DND-41 (cell line): ENCODE measurements at regions not wholly inside any gene's neighbourhood (a gene's known extent, or its start where the extent isn't known, plus 50 kb on each side); places are given as distances from the start of the nearest gene placed in this dataset.

Experiments
- EZH2 ChIP-seq: IDR thresholded peaks from 3 replicates; pipeline ENCODE4 v1.6.1; 2012; ENCODE audit warnings: borderline replicate concordance, low read depth, mild to moderate bottlenecking, moderate library complexity, low read length, inconsistent platforms; ENCODE audit not compliant: severe bottlenecking
- TF ChIP-seq, protein P1 (sequence below): IDR thresholded peaks from 2 replicates; pipeline ENCODE4 v1.5.1; 2012; ENCODE audit warnings: borderline replicate concordance, low read length, moderate library complexity, mild to moderate bottlenecking; ENCODE audit not compliant: poor library complexity, severe bottlenecking; ENCODE audit errors: extremely low read depth

DNA sequence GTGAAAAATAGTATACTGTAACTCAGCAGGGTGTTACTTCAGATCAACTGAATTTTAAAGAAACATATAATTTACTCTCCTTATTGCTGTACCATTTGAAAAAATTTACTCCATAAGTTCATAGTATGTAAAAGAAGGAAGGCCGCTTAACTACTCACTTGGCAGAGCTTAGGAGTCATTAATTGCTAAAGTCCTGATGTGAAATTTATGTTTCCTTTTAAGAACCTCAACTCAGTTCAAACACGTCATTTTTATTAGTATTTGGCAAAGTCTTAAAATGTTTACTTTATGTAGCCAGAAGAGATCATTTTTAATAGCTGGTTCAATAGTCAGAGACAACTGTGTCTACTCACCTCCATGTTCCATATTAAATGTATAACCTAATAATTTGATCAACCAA, 268.6 kb downstream of the CDH10 start:
- TF ChIP-seq, protein P1, sequence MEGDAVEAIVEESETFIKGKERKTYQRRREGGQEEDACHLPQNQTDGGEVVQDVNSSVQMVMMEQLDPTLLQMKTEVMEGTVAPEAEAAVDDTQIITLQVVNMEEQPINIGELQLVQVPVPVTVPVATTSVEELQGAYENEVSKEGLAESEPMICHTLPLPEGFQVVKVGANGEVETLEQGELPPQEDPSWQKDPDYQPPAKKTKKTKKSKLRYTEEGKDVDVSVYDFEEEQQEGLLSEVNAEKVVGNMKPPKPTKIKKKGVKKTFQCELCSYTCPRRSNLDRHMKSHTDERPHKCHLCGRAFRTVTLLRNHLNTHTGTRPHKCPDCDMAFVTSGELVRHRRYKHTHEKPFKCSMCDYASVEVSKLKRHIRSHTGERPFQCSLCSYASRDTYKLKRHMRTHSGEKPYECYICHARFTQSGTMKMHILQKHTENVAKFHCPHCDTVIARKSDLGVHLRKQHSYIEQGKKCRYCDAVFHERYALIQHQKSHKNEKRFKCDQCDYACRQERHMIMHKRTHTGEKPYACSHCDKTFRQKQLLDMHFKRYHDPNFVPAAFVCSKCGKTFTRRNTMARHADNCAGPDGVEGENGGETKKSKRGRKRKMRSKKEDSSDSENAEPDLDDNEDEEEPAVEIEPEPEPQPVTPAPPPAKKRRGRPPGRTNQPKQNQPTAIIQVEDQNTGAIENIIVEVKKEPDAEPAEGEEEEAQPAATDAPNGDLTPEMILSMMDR: no peak
- TF ChIP-seq EZH2: no peak
